ENCODE measurements at regions not wholly inside any gene's neighbourhood (a gene's known extent, or its start where the extent isn't known, plus 50 kb on each side); places are given as distances from the start of the nearest gene placed in this dataset.
"Not testable (repeated sequence)": the region's sequence is repeated elsewhere in the genome, so short reads cannot be mapped to it uniquely, and the experiment has no call there.

GRCh38 chr10:78464118-78464855 lies 430.6 kb downstream of the RPS24 start:
- DNase-seq, result no peak

GRCh38 chr10:78464856-78465267 lies 431.2 kb downstream of the RPS24 start:
- DNase-seq, result no peak

- no peak for DNase-seq
Observed at GRCh38 chr10:78465431-78465830, 431.8 kb downstream of the RPS24 start.

GRCh38 chr10:78467496-78468106 lies 433.9 kb downstream of the RPS24 start:
- DNase-seq, result no peak

- not testable (repeated sequence) for DNase-seq
Observed at GRCh38 chr10:78468731-78469130, 435.1 kb downstream of the RPS24 start.

- DNase-seq, result no peak
Observed at GRCh38 chr10:78470267-78471103, 436.8 kb downstream of the RPS24 start.

- DNase-seq, result no peak
Observed at GRCh38 chr10:78471326-78471722, 437.7 kb downstream of the RPS24 start.

GRCh38 chr10:78471723-78472550 lies 438.3 kb downstream of the RPS24 start:
- DNase-seq, result no peak

GRCh38 chr10:78472551-78472890 lies 438.9 kb downstream of the RPS24 start:
- no peak for DNase-seq

- no peak for DNase-seq
Observed at GRCh38 chr10:78473006-78473405, 439.3 kb downstream of the RPS24 start.

- no peak for DNase-seq
Observed at GRCh38 chr10:78474743-78475142, 441.1 kb downstream of the RPS24 start.

- DNase-seq, result no peak
Observed at GRCh38 chr10:78475437-78475836, 441.8 kb downstream of the RPS24 start.

- no peak for DNase-seq
Observed at GRCh38 chr10:78476156-78476555, 442.5 kb downstream of the RPS24 start.

- no peak for DNase-seq
Observed at GRCh38 chr10:78476844-78477243, 443.2 kb downstream of the RPS24 start.

- no peak for DNase-seq
Observed at GRCh38 chr10:78478919-78479318, 445.3 kb downstream of the RPS24 start.

- no peak for DNase-seq
Observed at GRCh38 chr10:78479467-78479866, 445.8 kb downstream of the RPS24 start.

GRCh38 chr10:78481842-78482241 lies 448.2 kb downstream of the RPS24 start:
- DNase-seq, result no peak

GRCh38 chr10:78483641-78484040 lies 450.0 kb downstream of the RPS24 start:
- no peak for DNase-seq

- no peak for DNase-seq
Observed at GRCh38 chr10:78489034-78489433, 455.4 kb downstream of the RPS24 start.

GRCh38 chr10:78491812-78492211 lies 458.1 kb downstream of the RPS24 start:
- no peak for DNase-seq

GRCh38 chr10:78492424-78492823 lies 458.8 kb downstream of the RPS24 start:
- DNase-seq, result no peak

GRCh38 chr10:78494179-78494578 lies 460.5 kb downstream of the RPS24 start:
- DNase-seq, result no peak

All from activated CD4-positive, CD25-positive, alpha-beta regulatory T cell treated with anti-CD3 and anti-CD28 coated beads, Interleukin-2, amount 50 U/mL, for 72 hours (primary cell).